ENCODE measurements at regions not wholly inside any gene's neighbourhood (a gene's known extent, or its start where the extent isn't known, plus 50 kb on each side); places are given as distances from the start of the nearest gene placed in this dataset.
"Not testable (repeated sequence)": the region's sequence is repeated elsewhere in the genome, so short reads cannot be mapped to it uniquely, and the experiment has no call there.

GRCh38 chr10:118805146-118805545, 50.4 kb upstream of the CACUL1 start:
- no peak overlapping the region for H3K27ac ChIP-seq (ENCODE audit: low read length)
- no peak overlapping the region for H3K4me3 ChIP-seq (ENCODE audit: low read length)
- no CpG with 5 or more reads among the region's 9 CpGs for WGBS (ENCODE audit: insufficient coverage, insufficient read length)

GRCh38 chr10:118807512-118808305, 52.9 kb upstream of the CACUL1 start:
- Histone ChIP-seq H3K27ac (ENCODE audit: low read length) (no peak overlapping the region), H3K9me3 (ENCODE audit: control insufficient read depth, insufficient read depth, low read length) (no peaks in the 10 kb centered on the region), H3K36me3 (ENCODE audit: control insufficient read depth, insufficient read depth, low read length) (no peaks in the 10 kb centered on the region), H3K4me1 (ENCODE audit: control insufficient read depth, insufficient read depth, low read length) (no peaks in the 10 kb centered on the region; the same call in 1 of the 2 replicates), H3K27me3 (ENCODE audit: control insufficient read depth, insufficient read depth, low read length) (no peaks in the 10 kb centered on the region), H3K4me3 (ENCODE audit: low read length) (no peak overlapping the region)
- no peak for DNase-seq (ENCODE audit: low read depth, low spot score)
- WGBS (ENCODE audit: insufficient coverage, insufficient read length): no CpG with 5 or more reads among the region's 13 CpGs

More at GRCh38 chr10:118805146-118805545, 50.4 kb upstream of the CACUL1 start:
- no peaks in the 10 kb centered on the region for H3K36me3 ChIP-seq (ENCODE audit: control insufficient read depth, insufficient read depth, low read length)
- no peaks in the 10 kb centered on the region; the same call in 1 of the 2 replicates for H3K4me1 ChIP-seq (ENCODE audit: control insufficient read depth, insufficient read depth, low read length)
- no peaks in the 10 kb centered on the region for H3K9me3 ChIP-seq (ENCODE audit: control insufficient read depth, insufficient read depth, low read length)
- H3K27me3 ChIP-seq (ENCODE audit: control insufficient read depth, insufficient read depth, low read length): no peaks in the 10 kb centered on the region
- DNase-seq (ENCODE audit: low read depth, low spot score): no peak

GRCh38 chr10:118808601-118809356, 54.0 kb upstream of the CACUL1 start:
- no peaks in the 10 kb centered on the region for H3K9me3 ChIP-seq (ENCODE audit: control insufficient read depth, insufficient read depth, low read length)

GRCh38 chr10:118809357-118810220, 54.8 kb upstream of the CACUL1 start:
- no peaks in the 10 kb centered on the region for H3K36me3 ChIP-seq (ENCODE audit: control insufficient read depth, insufficient read depth, low read length)

More at GRCh38 chr10:118808601-118809356, 54.0 kb upstream of the CACUL1 start:
- no CpG with 5 or more reads among the region's 21 CpGs for WGBS (ENCODE audit: insufficient coverage, insufficient read length)
- no peaks in the 10 kb centered on the region for H3K36me3 ChIP-seq (ENCODE audit: control insufficient read depth, insufficient read depth, low read length)
- no peaks in the 10 kb centered on the region for H3K27me3 ChIP-seq (ENCODE audit: control insufficient read depth, insufficient read depth, low read length)
- no peak for DNase-seq (ENCODE audit: low read depth, low spot score)
- no peak overlapping the region for H3K27ac ChIP-seq (ENCODE audit: low read length)
- no peak overlapping the region for H3K4me3 ChIP-seq (ENCODE audit: low read length)
- H3K4me1 ChIP-seq (ENCODE audit: control insufficient read depth, insufficient read depth, low read length): no peaks in the 10 kb centered on the region; the same call in 1 of the 2 replicates

GRCh38 chr10:118810796-118811505, 56.2 kb upstream of the CACUL1 start:
- no CpG with 5 or more reads among the region's 5 CpGs for WGBS (ENCODE audit: insufficient coverage, insufficient read length)
- no peaks in the 10 kb centered on the region; the same call in 1 of the 2 replicates for H3K4me1 ChIP-seq (ENCODE audit: control insufficient read depth, insufficient read depth, low read length)
- no peak overlapping the region for H3K27ac ChIP-seq (ENCODE audit: low read length)
- no peaks in the 10 kb centered on the region for H3K9me3 ChIP-seq (ENCODE audit: control insufficient read depth, insufficient read depth, low read length)
- H3K36me3 ChIP-seq (ENCODE audit: control insufficient read depth, insufficient read depth, low read length): no peaks in the 10 kb centered on the region
- no peak overlapping the region for H3K4me3 ChIP-seq (ENCODE audit: low read length)
- no peak for DNase-seq (ENCODE audit: low read depth, low spot score)
- H3K27me3 ChIP-seq (ENCODE audit: control insufficient read depth, insufficient read depth, low read length): no peaks in the 10 kb centered on the region

More at GRCh38 chr10:118809357-118810220, 54.8 kb upstream of the CACUL1 start:
- WGBS (ENCODE audit: insufficient coverage, insufficient read length): no CpG with 5 or more reads among the region's 20 CpGs
- DNase-seq (ENCODE audit: low read depth, low spot score): no peak
- Histone ChIP-seq H3K4me3 (ENCODE audit: low read length) (no peak overlapping the region), H3K27ac (ENCODE audit: low read length) (no peak overlapping the region), H3K4me1 (ENCODE audit: control insufficient read depth, insufficient read depth, low read length) (no peaks in the 10 kb centered on the region; the same call in 1 of the 2 replicates), H3K27me3 (ENCODE audit: control insufficient read depth, insufficient read depth, low read length) (no peaks in the 10 kb centered on the region), H3K9me3 (ENCODE audit: control insufficient read depth, insufficient read depth, low read length) (no peaks in the 10 kb centered on the region)

- Histone ChIP-seq H3K27me3 (ENCODE audit: control insufficient read depth, insufficient read depth, low read length) (no peaks in the 10 kb centered on the region), H3K4me3 (ENCODE audit: low read length) (no peak overlapping the region), H3K4me1 (ENCODE audit: control insufficient read depth, insufficient read depth, low read length) (no peaks in the 10 kb centered on the region; the same call in 1 of the 2 replicates), H3K27ac (ENCODE audit: low read length) (no peak overlapping the region), H3K36me3 (ENCODE audit: control insufficient read depth, insufficient read depth, low read length) (no peaks in the 10 kb centered on the region), H3K9me3 (ENCODE audit: control insufficient read depth, insufficient read depth, low read length) (no peaks in the 10 kb centered on the region)
- WGBS (ENCODE audit: insufficient coverage, insufficient read length): no CpG with 5 or more reads among the region's 13 CpGs
- no peak for DNase-seq (ENCODE audit: low read depth, low spot score)
Measured at GRCh38 chr10:118811675-118812392, 57.1 kb upstream of the CACUL1 start.

- no CpG with 5 or more reads among the region's 10 CpGs for WGBS (ENCODE audit: insufficient coverage, insufficient read length)
- H3K9me3 ChIP-seq (ENCODE audit: control insufficient read depth, insufficient read depth, low read length): no peaks in the 10 kb centered on the region
Measured at GRCh38 chr10:118812393-118812740, 57.6 kb upstream of the CACUL1 start.

GRCh38 chr10:118813001-118813400, 58.2 kb upstream of the CACUL1 start:
- not testable (repeated sequence) for DNase-seq (ENCODE audit: low read depth, low spot score); H3K4me3 ChIP-seq (ENCODE audit: low read length); H3K4me1 ChIP-seq (ENCODE audit: control insufficient read depth, insufficient read depth, low read length); H3K9me3 ChIP-seq (ENCODE audit: control insufficient read depth, insufficient read depth, low read length); H3K36me3 ChIP-seq (ENCODE audit: control insufficient read depth, insufficient read depth, low read length); H3K27me3 ChIP-seq (ENCODE audit: control insufficient read depth, insufficient read depth, low read length); H3K27ac ChIP-seq (ENCODE audit: low read length)
- no CpG with 5 or more reads among the region's 13 CpGs for WGBS (ENCODE audit: insufficient coverage, insufficient read length)

More at GRCh38 chr10:118812393-118812740, 57.6 kb upstream of the CACUL1 start:
- Histone ChIP-seq H3K4me3 (ENCODE audit: low read length) (no peak overlapping the region), H3K27me3 (ENCODE audit: control insufficient read depth, insufficient read depth, low read length) (no peaks in the 10 kb centered on the region), H3K4me1 (ENCODE audit: control insufficient read depth, insufficient read depth, low read length) (no peaks in the 10 kb centered on the region; the same call in 1 of the 2 replicates), H3K27ac (ENCODE audit: low read length) (no peak overlapping the region), H3K36me3 (ENCODE audit: control insufficient read depth, insufficient read depth, low read length) (no peaks in the 10 kb centered on the region)
- no peak for DNase-seq (ENCODE audit: low read depth, low spot score)

GRCh38 chr10:118816471-118817168, 61.9 kb upstream of the CACUL1 start:
- Histone ChIP-seq H3K9me3 (ENCODE audit: control insufficient read depth, insufficient read depth, low read length) (no peaks in the 10 kb centered on the region), H3K27ac (ENCODE audit: low read length) (no peak overlapping the region), H3K27me3 (ENCODE audit: control insufficient read depth, insufficient read depth, low read length) (no peaks in the 10 kb centered on the region), H3K36me3 (ENCODE audit: control insufficient read depth, insufficient read depth, low read length) (no peaks in the 10 kb centered on the region), H3K4me1 (ENCODE audit: control insufficient read depth, insufficient read depth, low read length) (no peaks in the 10 kb centered on the region), H3K4me3 (ENCODE audit: low read length) (no peak overlapping the region)
- DNase-seq (ENCODE audit: low read depth, low spot score): no peak
- whole genome bisulfite sequencing (ENCODE audit: insufficient coverage, insufficient read length): 100% methylated on average over 3 of the region's 16 CpGs
